ENCODE measurements at regions not wholly inside any gene's neighbourhood (a gene's known extent, or its start where the extent isn't known, plus 50 kb on each side); places are given as distances from the start of the nearest gene placed in this dataset.

- ChIA-PET SMC1A (ENCODE audit: uncharacterized antibody, unreplicated experiment) (interaction anchor here (1.2 to 3.6 kb wide), 6 partner anchors 9 to 497 kb away, joined by 3 to 23 read pairs (median 7); no protein-coding TSS in a partner anchor), POLR2A (no interaction called here), CTCF (interaction anchor here (1.4 to 2.0 kb wide), 3 partner anchors 7 to 503 kb away, joined by 4 to 7 read pairs (median 4); no protein-coding TSS in a partner anchor), RAD21 (ENCODE audit: unreplicated experiment) (interaction anchor here (1.0 to 2.5 kb wide), 3 partner anchors 8 to 510 kb away, joined by 3 to 6 read pairs (median 4); no protein-coding TSS in a partner anchor)
- no peak overlapping the region for H3K9ac ChIP-seq (ENCODE audit: control insufficient read depth, insufficient read depth, low read length)
- BruUV-seq (replicated peaks): no TSS peak
- intact Hi-C loops (cut with micrococcal nuclease; ENCODE audit: unreplicated experiment) (no loop called here), in situ Hi-C loops (cut with MboI) (no loop called here)
- no peak for FAIRE-seq
- H3K36me3 ChIP-seq (ENCODE audit: control insufficient read depth in 2 of 2, insufficient read depth in 2 of 2, low read length in 1 of 2): no peaks in the 10 kb centered on the region
- no peaks in the 10 kb centered on the region for H4K20me1 ChIP-seq (ENCODE audit: control insufficient read depth, insufficient read depth)
- ATAC-seq: no peak
- H3K4me3 ChIP-seq: no peak overlapping the region
- H3K4me2 ChIP-seq (ENCODE audit: control insufficient read depth, insufficient read depth): no peak overlapping the region
- no peaks in the 10 kb centered on the region for H3K4me1 ChIP-seq (ENCODE audit: control insufficient read depth, insufficient read depth, low read length)
- H2AFZ ChIP-seq (ENCODE audit: control insufficient read depth, low read depth, low read length): no peak overlapping the region
- WGBS (ENCODE audit: insufficient coverage, insufficient replicate concordance, low lambda C conversion rate, missing lambda C conversion rate): 19% methylated on average over 6 of the region's 6 CpGs
- H3K79me2 ChIP-seq (ENCODE audit: control insufficient read depth, insufficient read depth, low read length): no peaks in the 10 kb centered on the region
- H3K27ac ChIP-seq (ENCODE audit: control insufficient read depth, insufficient read depth): no peak overlapping the region
- no peaks in the 10 kb centered on the region; the same call in 2 of the 3 replicates for H3K9me3 ChIP-seq (replicated peaks; ENCODE audit: control insufficient read depth, insufficient read depth, low read length)
- TF ChIP-seq BHLHE40 (IDR thresholded peaks at IDR 0.05; ENCODE audit: borderline replicate concordance in 1 of 2, low read depth in 2 of 2, low read length in 1 of 2) (no peak), HDAC6 (IDR thresholded peaks at IDR 0.05; ENCODE audit: unreplicated experiment) (no peak), ATF3 (IDR thresholded peaks at IDR 0.05; ENCODE audit: borderline replicate concordance, extremely low read depth, low read depth, low read length) (no peak)
- no peak for DNase-seq (ENCODE audit: low read depth, low spot score)
- no peaks in the 10 kb centered on the region for H3K27me3 ChIP-seq (replicated peaks in 1 of 2; ENCODE audit: control insufficient read depth in 2 of 2, insufficient read depth in 2 of 2, low read length in 1 of 2)
These were observed 505.2 kb downstream of the PLPP3 start for GRCh38 chr1:56074007-56074651.

GRCh38 chr1:56073614-56074006 is 505.8 kb downstream of the PLPP3 start:
- BruUV-seq (replicated peaks): no TSS peak

More at GRCh38 chr1:56073614-56074006, 505.8 kb downstream of the PLPP3 start:
- Histone ChIP-seq H3K27ac (ENCODE audit: control insufficient read depth, insufficient read depth) (no peak overlapping the region), H3K27me3 (replicated peaks in 1 of 2; ENCODE audit: control insufficient read depth in 2 of 2, insufficient read depth in 2 of 2, low read length in 1 of 2) (no peaks in the 10 kb centered on the region), H3K4me2 (ENCODE audit: control insufficient read depth, insufficient read depth) (no peak overlapping the region), H2AFZ (ENCODE audit: control insufficient read depth, low read depth, low read length) (no peak overlapping the region), H3K79me2 (ENCODE audit: control insufficient read depth, insufficient read depth, low read length) (no peaks in the 10 kb centered on the region), H3K4me1 (ENCODE audit: control insufficient read depth, insufficient read depth, low read length) (no peaks in the 10 kb centered on the region), H3K9me3 (replicated peaks; ENCODE audit: control insufficient read depth, insufficient read depth, low read length) (no peaks in the 10 kb centered on the region; the same call in 2 of the 3 replicates), H4K20me1 (ENCODE audit: control insufficient read depth, insufficient read depth) (no peaks in the 10 kb centered on the region), H3K36me3 (ENCODE audit: control insufficient read depth in 2 of 2, insufficient read depth in 2 of 2, low read length in 1 of 2) (no peaks in the 10 kb centered on the region), H3K9ac (ENCODE audit: control insufficient read depth, insufficient read depth, low read length) (no peak overlapping the region), H3K4me3 (no peak overlapping the region)
- ChIA-PET CTCF (interaction anchor here (1.4 to 2.0 kb wide), 3 partner anchors 8 to 504 kb away, joined by 4 to 7 read pairs (median 4); no protein-coding TSS in a partner anchor), SMC1A (ENCODE audit: uncharacterized antibody, unreplicated experiment) (interaction anchor here (1.0 to 3.6 kb wide), 8 partner anchors 10 to 507 kb away, joined by 3 to 23 read pairs (median 5); no protein-coding TSS in a partner anchor), POLR2A (no interaction called here), RAD21 (ENCODE audit: unreplicated experiment) (interaction anchor here (0.9 to 2.5 kb wide), 5 partner anchors 8 to 511 kb away, joined by 3 to 7 read pairs (median 4); no protein-coding TSS in a partner anchor)
- intact Hi-C loops (cut with micrococcal nuclease; ENCODE audit: unreplicated experiment): no loop called here
- in situ Hi-C loops (cut with MboI): no loop called here
- 5% methylated on average over 2 of the region's 2 CpGs for whole genome bisulfite sequencing (ENCODE audit: insufficient coverage, insufficient replicate concordance, low lambda C conversion rate, missing lambda C conversion rate)
- no peak for ATAC-seq
- no peak for FAIRE-seq
- TF ChIP-seq PRDM15 (CRISPR knock-in tag; IDR thresholded peaks at IDR 0.05) (no peak), NR2C1 (IDR thresholded peaks at IDR 0.05) (no peak), BCLAF1 (IDR thresholded peaks at IDR 0.05) (no peak), CBFB (IDR thresholded peaks at IDR 0.05; ENCODE audit: low read depth) (no peak), JUND (IDR thresholded peaks at IDR 0.05; ENCODE audit: low read depth, low read length) (no peak)
- DNase-seq (ENCODE audit: low read depth, low spot score): no peak
